ENCODE measurements at regions not wholly inside any gene's neighbourhood (a gene's known extent, or its start where the extent isn't known, plus 50 kb on each side); places are given as distances from the start of the nearest gene placed in this dataset.
"Not testable (repeated sequence)": the region's sequence is repeated elsewhere in the genome, so short reads cannot be mapped to it uniquely, and the experiment has no call there.

DNA sequence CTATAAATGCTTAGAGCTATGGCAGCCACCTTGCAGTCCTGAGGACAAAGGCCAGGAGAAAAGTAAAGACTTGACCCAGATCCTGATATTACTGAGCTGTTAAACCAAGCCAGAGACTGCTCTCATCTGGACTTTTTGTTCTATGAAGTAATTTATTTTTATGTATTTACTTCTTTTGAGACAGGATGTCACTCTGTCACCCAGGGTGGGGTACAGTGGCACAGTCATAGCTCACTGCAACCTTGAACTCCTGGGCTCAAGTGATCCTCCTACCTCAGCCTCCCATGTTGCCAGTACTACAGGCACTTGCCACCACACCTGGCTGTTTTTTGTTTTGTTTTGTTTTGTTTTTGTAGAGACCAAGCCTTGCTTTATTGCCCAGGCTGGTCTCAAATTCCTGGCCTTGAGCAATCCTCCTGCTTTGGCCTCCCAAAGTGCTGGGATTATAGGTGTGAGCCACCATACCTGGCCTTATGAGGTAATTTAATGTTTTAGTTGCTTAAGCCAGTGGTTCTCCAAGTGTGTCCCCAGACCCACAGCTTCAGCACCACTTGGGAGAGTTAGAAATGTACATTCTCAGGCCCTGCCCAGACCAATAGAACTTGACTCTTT is 112.1 kb downstream of the COPRS start:
- no peak for DNase-seq

DNA sequence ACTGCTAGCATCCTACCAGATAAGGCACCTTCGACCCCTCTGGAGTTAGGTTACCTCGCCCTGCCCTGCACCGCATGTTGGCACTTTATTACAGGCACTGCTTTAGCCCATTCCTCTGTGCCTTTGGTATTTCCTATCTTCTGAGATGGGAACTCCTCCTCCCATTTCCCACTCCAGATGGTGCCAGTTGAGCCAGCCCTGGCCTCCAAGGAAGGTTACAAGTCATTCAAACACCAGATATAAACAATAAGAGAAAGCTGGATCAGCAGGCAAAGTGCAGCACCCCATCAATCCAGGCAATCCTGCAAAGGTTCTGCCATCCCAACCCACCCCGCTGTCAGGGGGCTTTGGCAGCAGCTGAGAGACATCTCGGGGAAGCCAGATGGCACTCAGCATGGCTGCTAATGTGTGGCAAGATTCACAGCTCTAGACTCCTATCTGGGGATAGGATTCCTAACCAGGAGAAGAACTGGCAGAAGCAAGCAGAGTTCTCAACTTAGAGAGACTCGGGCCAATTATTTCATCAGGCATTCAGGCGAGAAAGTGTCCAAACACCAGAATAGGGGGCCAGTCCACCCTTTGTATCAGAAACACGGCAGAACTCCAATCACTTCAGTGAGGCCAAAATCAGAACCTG is 113.0 kb downstream of the COPRS start:
- no peak for DNase-seq

DNA sequence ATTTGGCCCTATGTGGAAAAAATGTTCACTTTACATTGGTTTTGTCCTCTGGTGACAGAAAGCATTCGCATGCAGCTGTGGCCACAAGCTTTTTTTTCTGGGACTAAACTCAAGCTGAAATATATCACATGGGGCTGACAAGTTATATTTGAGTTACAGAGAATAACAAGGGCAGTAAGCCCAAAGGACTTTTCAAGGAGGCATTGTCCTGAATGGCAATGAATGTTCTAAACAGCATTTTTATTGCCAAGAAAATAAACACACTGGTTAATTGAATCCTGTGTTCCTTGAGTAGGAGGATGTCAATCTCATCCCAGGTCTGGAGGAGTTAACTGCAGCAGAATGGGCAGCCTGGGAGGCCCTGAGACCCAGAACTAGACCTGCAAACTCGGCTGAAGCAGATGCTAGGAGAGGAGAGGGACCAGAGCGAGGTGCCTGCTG is 114.5 kb downstream of the COPRS start:
- no peak for DNase-seq

DNA sequence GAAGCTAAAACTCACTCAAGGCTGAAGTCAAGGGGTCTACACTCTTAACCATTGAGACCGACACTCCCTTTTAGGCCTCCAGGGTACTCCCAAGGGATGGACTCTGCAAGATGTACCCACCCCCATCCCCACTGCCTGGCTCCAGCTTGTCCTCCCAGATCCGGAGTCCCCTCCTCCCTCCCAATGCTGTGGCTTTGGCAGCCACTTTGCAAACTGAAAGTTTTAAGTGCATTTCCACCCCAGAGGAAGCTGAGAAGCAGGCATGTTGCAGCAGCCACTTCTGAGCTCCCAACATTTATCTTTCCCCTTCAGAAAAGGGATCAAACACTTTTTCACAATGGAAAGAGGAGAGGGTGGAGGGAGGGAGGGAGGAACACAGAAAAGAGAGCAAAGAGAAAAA is 115.2 kb downstream of the COPRS start:
- DNase-seq = no peak

DNA sequence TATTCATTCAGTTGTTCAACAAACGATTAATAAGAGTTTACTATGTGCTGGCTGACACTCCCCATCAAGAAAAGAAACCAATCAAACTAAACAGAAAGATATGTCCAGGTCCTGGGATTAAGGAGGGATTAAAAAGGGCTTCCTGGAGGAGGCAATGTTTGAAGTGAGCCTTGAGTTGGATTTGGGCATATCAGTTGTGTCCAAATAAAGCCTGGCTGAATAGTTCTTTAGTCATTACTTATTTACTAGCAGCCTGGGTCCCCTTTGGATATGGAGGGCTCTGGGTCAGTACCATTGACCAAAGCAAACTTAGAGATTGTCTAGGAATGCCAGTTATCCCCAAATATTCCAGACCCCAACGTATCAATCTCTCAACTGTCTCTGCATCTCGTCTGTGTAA is 117.7 kb downstream of the COPRS start:
- no peak for DNase-seq

DNA sequence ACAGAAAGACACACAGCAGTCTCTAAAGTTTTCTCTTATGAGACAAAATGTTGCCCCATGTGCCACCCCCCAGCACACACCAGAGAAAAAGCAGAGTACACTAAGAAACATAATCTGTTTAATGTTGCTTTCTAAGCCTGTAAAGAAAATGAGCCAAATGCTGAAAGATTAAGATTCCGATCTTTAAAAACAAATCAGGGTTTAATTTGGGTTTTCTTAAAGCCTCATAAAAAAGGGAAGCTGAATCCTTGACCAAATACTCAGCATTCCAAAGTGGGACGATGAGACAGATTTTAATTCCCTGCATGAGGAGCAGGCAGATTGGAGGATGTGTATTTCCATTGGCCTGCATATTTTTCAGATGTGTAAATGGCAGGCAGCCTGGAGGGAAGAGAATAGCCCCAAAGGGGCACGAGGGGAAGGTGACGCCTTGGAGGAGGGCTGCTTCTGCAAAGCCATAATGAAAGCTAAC is 118.4 kb downstream of the COPRS start:
- no peak for DNase-seq

DNA sequence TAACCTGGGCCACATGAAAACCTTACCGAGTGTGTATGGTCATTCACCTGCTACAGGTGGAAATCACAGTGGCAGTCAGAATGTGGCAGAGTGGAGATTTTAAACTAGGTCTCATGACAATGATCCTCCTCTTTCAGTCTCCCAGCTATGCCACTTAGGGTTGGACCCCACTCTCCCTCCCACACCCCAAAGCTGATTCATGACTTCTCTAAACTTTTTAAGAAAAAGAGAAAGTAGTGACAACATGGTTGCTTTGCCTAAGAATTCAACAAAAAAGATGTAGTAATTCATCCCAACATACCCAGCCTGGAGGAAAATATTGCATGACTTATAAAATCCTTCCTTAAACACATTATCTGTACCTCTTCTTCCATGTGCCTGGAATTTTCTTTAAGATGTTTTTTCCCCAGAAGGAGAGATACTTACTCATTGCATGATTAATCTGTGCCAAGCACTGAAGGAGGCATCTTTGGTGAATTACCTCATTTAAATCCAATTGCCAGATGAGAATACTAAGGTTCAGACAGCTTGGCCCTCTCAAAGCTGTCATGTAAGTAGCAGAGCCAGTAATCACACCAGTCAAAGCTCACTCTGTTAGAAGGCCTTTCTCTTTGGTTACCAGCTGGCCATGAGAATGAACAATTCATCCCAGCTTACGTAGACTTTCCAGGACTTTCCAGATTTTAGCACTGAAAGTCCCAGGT is 119.9 kb downstream of the COPRS start:
- no peak for DNase-seq

DNA sequence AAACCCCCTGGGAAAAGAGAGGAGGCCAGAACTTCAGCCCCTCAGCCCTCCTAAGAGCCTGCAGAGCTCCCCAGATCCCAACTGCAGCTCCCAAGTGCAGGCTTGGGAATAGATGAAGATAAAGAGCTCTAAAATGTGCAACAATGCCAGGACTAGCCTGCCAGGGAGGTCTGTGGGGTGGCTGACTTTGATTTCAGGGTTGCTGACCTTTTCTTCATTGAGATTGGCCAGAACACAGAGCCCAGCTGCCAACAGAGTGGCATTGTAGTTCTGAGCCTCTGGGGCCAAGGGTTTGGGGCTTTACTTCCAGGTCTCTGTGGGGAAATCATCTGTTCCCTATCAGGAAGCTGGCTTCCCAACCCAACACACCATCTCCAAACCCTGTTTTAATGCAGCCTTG is 120.6 kb downstream of the COPRS start:
- DNase-seq = no peak

DNA sequence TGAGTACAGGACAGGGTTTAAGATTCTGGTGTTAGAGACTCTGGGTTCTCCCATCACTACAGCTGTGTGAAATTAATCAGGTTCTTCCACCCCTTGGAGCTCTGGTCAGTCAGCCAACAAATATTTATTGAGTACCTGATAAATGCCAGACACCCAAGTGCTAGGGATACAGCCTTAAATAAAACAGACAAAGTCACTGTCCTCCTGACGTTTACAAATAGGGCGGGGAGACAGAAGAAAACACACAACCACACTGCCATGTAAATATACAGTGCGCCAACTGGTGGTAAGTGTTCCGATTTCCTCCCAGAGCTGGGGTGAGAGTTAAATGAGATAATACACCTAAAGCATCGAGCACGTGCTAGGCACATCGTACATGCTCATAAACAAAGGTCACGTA is 121.0 kb downstream of the COPRS start:
- no peak for DNase-seq

DNA sequence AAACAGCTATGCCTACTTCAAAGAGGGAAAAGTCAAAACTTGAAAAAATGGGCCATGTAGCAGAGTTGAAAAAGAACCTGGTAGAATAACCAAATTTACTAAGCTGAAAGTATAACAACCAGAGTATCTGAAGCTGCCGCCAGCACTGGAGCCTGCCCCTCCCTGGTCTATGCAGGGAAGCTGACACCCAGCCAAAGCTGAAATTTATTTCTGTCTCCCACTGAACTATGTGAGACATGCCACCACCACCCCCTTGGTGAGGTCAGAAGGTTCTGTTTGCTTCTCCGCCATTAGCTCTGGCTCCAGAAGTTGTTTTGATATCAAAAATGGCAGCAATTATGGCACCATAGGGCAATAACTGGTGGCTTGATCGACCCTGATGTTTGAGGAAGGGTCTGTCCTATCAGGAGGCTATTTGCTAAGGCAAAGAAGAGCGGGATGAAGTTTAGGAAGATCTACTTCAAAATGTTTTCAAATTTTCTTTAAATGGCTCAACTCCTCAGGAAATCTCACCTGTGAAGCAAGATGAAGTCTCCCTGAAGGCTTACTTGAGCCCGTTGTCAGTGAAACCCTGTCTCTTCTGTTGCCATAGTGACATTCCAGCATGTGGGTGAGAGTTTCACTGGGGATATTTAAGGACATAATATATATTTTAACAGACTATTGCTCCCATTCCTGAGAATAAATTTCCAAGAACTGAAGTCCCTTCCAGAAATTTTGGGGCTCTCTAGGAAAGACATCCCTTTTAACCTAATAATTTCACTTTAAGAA is 122.0 kb downstream of the COPRS start:
- no peak for DNase-seq

DNA sequence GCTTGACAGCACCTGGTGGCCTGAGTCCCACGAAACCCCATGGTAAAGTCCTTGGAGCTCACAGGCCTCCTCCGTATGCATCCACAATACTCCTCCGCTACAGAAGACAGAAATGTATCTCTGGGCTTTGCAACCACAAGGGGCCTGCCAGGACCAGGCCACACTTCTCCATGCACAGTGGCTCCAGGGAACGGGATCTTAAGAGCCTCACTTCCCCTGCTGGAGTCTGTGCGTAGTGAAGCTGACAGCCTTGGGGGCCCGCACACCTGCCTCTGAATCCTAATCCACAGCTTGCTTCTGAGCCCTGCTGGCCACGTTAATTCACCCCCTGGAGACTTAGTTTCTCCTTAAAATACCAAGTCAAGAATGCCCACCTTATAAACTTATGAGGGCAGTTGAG is 125.7 kb downstream of the COPRS start:
- no peak for DNase-seq

DNA sequence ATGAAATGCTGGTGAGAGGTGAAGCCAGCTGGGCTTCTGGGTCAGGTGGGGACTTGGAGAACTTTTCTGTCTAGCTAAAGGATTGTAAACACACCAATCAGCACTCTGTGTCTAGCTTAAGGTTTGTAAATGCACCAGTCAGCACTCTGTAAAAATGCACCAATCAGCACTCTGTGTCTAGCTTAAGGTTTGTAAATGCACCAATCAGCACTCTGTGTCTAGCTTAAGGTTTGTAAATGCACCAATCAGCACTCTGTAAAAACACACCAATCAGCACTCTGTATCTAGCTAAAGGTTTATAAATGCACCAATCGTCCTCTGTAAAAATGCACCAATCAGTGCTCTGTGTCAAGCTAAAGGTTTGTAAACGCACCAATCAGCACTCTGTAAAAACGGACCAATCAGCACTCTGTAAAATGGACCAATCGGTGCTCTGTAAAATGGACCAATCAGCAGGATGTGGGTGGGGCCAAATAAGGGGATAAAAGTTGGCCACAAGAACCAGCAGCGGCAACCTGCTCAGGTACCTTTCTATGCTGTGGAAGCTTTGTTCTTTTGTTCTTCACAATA is 127.4 kb downstream of the COPRS start:
- DNase-seq = not testable (repeated sequence)

DNA sequence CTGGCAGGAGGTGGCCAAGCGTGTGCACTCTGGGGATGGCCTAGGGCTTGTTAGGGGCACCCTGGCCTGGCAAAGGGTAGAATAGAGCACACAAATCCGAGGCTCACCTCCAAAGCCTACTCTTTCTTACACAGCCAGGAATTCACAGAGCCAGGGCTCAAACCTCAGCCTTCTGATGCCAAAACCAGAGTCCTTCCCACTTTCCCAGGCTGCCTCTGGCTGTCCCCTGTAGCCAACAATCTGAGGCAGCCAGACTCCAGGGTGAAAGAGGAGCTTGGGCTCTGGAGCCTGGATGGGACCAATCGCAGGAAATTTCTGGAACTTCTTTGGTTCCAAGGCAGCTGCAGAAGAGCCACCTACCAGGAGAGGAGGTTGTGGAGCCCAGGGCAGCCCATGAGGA is 127.9 kb downstream of the COPRS start:
- DNase-seq = no peak

DNA sequence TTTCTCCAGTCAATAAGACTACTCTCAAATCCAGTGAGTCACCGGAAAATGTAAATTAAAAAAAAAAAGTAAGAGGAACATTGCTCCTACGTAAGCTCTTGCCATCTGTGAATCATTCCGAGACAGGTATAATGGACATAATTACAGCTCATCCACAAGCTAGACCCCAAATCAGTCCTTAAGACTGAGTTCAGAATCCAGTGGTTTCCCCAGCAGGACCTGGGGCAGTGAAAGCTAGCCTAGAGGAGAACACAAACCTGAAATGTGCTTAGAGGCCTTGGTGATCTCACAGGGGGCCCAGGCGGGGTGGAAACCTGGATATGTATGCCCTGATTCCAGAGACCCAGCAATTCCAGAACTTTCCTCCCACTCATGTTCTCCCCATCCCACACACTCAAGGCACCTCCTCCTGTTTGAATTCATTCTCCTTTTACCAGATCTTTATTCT is 132.0 kb downstream of the COPRS start:
- no peak for DNase-seq

DNA sequence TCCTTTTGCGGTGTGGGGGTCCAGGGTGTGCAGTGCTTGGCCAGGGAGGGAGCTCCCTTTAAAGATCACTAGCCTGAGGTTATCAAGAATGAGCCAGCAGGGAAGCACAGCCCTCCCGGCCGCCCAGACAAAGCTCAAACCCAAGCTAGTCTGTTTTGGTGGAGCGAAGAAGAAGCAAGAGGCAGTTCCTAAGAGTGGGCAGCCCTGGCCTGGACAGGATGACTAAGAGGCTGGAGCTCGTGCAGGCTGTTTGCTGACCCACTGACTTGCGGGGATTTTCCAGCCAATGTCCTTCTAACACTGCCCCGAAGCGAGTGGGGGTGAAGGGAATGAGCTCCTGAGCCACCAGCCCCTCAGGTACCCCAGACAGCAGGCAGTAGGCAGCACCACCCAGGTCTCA is 134.4 kb downstream of the COPRS start:
- no peak for DNase-seq

DNA sequence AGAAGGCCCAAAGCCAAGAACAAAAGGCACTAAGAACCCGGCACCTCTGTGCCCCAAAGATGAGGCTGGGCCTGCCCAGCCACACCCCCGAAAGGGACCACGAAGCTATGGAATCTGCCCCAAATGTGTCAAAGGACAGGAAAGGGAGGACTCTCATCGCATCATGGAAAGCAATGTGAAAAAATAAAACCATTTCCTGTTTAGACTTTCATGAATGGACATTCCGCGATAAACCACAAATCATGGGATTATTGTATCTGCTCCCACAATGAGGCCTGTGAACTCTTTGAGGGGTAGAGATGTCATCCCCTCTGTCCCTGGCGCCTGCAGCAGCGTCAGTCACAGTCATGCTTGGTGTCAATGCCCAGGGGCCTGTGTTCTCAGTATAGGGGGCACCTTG is 135.0 kb downstream of the COPRS start:
- DNase-seq = no peak

DNA sequence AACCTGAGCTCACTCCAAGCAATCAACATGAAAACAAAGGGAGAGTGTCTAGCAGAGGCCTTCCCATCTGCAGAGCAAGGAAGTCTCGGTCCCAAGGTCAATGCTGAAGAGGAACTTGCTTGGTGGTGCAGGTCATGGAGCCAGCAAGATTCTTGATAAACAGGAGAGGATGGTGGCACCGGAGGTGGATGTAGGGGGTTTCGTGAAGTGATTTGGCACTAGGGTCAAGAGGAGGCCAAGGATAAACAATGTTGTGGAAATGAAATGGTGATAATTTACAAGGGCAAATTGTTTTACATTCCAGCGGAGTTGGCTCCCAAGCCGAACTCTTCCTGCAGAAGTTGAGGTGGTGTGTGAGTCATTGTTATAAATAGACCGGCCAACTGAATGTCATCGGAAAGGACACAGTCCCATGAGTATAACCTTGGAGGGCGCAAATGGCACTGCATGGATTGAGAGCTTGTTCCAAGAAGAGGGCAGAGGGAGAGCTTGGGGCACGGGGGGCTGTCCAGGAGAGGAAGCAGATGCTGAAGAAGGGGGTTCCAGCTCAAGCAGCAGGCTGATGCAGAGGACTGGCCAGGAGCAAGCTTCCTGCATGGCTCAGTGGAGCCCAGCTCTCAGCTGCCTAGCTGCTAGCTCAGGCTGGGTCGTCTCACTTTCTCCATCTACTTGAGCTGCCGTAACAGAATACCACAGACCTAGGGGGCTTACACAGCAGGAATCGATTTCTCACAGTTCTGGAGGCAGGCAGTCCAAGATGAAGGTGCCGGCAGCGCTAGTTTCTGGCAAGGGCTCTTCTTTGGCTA is 136.6 kb downstream of the COPRS start:
- DNase-seq = no peak

DNA sequence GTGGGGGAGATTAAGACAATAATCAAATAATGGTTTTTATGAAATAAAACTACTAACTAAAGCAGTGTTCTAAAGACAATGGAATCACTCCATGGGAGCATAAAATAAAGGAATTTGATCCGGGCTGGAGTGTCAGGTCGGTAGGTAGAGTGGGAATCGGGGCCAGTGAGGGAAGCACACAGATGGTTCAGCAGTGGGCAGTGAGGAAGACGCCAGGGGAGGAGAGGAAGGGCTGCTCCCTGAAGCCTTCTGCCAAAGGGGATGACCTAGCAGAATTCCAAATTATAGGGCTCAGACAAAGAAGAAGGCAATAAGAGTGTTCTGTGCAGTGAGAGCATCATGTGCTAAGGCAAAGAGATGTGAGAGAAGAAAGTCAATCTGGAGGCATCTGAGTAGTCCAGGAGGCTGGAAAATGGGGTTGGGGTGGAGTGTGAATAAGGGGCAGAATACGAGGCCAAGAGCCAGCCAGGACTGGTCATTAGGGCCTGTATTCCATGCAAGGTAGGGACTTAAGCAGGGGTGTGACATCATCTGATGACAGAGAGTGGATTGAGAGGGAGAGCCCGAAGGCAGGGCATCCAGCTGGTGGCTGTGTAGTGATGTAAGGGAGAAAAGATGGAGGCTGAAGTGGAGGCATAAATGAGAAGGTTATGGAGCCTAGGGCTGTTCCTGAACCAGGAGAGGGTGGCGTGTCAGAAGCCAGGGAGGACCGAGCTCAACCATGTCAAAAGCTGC is 137.6 kb downstream of the COPRS start:
- DNase-seq = no peak

DNA sequence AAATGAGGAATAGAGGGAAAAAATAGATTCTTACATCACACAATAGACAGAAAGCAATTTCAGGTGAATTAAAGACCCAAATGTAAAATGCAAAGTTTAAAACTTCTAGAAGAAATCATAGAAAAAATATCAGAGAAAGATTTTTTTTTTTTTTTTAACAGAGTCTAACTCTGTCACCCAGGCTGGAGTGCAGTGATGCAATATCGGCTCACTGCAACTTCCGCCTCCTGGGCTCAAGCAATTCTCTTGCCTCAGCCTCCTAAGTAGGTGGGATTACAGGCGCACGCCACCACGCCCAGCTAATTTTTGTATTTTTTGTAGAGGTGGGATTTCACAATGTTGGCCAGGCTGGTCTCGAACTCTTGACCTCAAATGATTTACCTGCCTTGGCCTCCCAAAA is 141.8 kb downstream of the COPRS start:
- DNase-seq = not testable (repeated sequence)

DNA sequence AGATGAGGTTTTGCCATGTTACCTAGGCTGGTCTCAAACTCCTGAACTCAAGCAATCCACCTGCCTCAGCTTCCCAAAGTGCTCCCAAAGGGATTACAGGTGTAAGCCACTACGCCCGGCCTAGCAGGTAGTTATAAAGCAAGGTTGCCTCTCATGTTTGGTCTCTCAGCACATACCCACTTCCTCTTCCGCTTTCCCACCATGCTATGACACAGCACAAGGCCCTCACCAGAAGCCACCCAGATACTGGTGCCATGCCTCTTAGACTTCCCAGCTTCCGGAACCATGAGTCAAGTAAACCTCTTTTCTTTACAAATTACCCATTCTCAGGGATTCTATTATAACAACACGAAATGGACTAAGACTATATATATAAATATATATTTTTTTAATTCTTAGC is 143.6 kb downstream of the COPRS start:
- DNase-seq = no peak

DNA sequence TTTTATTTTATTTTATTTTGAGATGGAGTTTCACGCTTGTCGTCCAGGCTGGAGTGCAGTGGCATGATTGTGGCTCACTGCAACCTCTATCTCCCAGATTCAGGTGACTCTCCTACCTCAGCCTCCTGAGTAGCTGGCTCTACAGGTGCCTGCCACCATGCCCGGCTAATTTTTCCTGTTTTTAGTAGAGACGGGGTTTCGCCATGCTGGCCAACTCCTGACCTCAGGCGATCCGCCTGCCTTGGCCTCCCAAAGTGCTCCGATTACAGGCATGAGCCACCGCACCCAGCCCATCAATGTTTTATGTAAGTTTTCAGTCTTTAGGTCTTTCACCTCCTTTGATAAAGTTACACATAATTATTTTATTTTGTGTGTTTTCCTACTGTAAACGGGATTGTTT is 154.6 kb downstream of the COPRS start:
- DNase-seq = no peak

DNA sequence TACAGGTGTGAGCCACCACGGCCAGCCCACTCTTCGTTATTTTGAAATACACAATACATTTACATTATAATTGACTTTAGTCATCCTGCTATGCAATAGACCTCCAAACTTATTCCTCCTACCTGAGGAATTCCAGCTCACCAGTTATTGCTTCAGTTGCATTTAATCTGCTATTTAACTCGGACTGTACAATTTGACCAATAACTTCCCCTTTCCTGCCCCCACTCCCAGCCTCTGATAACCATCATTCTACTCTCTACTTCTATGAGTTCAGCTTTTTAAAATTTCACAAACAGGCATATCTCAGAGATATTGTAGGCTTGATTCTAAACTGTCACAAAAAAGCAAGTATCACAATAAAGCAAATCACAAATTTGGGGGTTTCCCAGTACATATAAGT is 157.0 kb downstream of the COPRS start:
- DNase-seq = no peak
